ENCODE measurements at regions not wholly inside any gene's neighbourhood (a gene's known extent, or its start where the extent isn't known, plus 50 kb on each side); places are given as distances from the start of the nearest gene placed in this dataset.

- no peak for TF ChIP-seq ZBTB33 (IDR thresholded peaks at IDR 0.05)
- no peak for TF ChIP-seq RAD21 (IDR thresholded peaks at IDR 0.05; ENCODE audit: insufficient read depth, low read depth, low read length)
- TF ChIP-seq CEBPB (IDR thresholded peaks at IDR 0.05; ENCODE audit: borderline replicate concordance in 1 of 2, low read depth in 2 of 2, low read length in 2 of 2) = no peak
Measured at GRCh38 chr16:60648290-60648689, 1387.9 kb downstream of the CDH8 start.
